Prostate gland (tissue), 2 donors: ENCODE measurements at regions not wholly inside any gene's neighbourhood (a gene's known extent, or its start where the extent isn't known, plus 50 kb on each side); places are given as distances from the start of the nearest gene placed in this dataset.
"Not testable (repeated sequence)": the region's sequence is repeated elsewhere in the genome, so short reads cannot be mapped to it uniquely, and the experiment has no call there.

ENCODE experiments used
- DNase-seq: peaks from one replicate; pipeline ENCODE4 v3.0.0-alpha.2; 2019; ENCODE audit warnings: low spot score
- H3K27ac ChIP-seq, 2 donors: fragments of 200-600 bp; sonication (generic); 2 replicates each; pipeline ENCODE4 v1.5.1; 2017 to 2019
- H3K27me3 ChIP-seq: fragments of 200-600 bp; sonication (generic); replicated peaks from 2 replicates; pipeline ENCODE4 v1.5.1; 2019; ENCODE audit not compliant: insufficient read depth
- H3K36me3 ChIP-seq, 2 donors: fragments of 200-600 bp; sonication (generic); 1 replicate in 1 of 2; 2 replicates in 1 of 2; pipeline versions ENCODE4 v1.5.1 to v1.8.1; 2017 to 2019
- H3K4me1 ChIP-seq: fragments of 200-600 bp; sonication (generic); replicated peaks from 2 replicates; pipeline ENCODE4 v1.5.1; 2019
- H3K4me3 ChIP-seq, 2 donors: fragments of 200-600 bp; sonication (generic); 2 replicates each; pipeline ENCODE4 v1.5.1; 2017 to 2019
- H3K9me3 ChIP-seq: fragments of 200-600 bp; sonication (generic); 2 replicates; pipeline ENCODE4 v1.5.1; 2017
- POLR2A ChIP-seq: fragments of 450-650 bp; IDR thresholded peaks from one replicate; pipeline ENCODE4 v1.6.1; 2016; ENCODE audit warnings: antibody characterized with exemption, mild to moderate bottlenecking
- POLR2AphosphoS5 ChIP-seq: sonication (generic); formaldehyde crosslinking; IDR thresholded peaks from one replicate; pipeline ENCODE4 v1.6.1; 2017; ENCODE audit warnings: antibody characterized with exemption
- WGBS: methylation state at CpG from one replicate; pipeline ENCODE4 v1.1.5; 2018; 5-methylcytosine and 5-hydroxymethylcytosine counted together
- intact Hi-C: fragments of 100-400 bp; cut with DNase I; formaldehyde crosslinking; loops from one replicate; pipeline ENCODE4 v1.14.2; 2022
- TF ChIP-seq, protein P1 (sequence below), 4 experiments: fragments of 200-600 bp in 2 of 4; fragments of 450-650 bp in 2 of 4; sonication (generic) in 2 of 4; IDR thresholded peaks; 1 replicate in 3 of 4; 2 replicates in 1 of 4; pipeline ENCODE4 v1.5.1; 2016 to 2019; ENCODE audit warnings: antibody characterized with exemption in 4 of 4, mild to moderate bottlenecking in 2 of 4, moderate library complexity in 2 of 4

DNA sequence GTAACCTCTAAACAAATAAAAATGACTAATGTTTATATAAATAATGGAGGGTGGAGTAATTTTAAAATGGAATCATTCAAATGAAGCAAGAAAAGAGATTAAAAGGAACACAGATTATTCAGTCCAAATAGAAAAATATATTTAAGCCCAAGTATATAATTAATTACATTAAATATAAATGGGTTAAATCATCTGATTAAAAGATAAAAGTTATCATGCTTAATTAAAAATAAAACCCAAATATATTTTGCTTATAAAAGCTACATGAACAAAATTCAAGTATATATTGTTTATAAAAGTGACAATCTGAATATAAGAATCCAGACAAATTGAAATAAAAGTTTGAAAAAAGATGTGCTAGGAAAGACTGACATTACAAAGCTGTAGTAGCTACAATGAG, 63.9 kb upstream of the ACTRT2 start:
- H3K4me1 ChIP-seq = no peaks in the 10 kb centered on the region
- no peak for DNase-seq
- H3K27ac ChIP-seq = no peak overlapping the region
- no peaks in the 10 kb centered on the region for H3K36me3 ChIP-seq
- intact Hi-C loops = no loop called here
- H3K9me3 ChIP-seq = no peaks in the 10 kb centered on the region
- H3K27me3 ChIP-seq = no peaks in the 10 kb centered on the region
- H3K4me3 ChIP-seq = no peak overlapping the region
- TF ChIP-seq POLR2A (no peak), POLR2AphosphoS5 (no peak)
- TF ChIP-seq, protein P1, sequence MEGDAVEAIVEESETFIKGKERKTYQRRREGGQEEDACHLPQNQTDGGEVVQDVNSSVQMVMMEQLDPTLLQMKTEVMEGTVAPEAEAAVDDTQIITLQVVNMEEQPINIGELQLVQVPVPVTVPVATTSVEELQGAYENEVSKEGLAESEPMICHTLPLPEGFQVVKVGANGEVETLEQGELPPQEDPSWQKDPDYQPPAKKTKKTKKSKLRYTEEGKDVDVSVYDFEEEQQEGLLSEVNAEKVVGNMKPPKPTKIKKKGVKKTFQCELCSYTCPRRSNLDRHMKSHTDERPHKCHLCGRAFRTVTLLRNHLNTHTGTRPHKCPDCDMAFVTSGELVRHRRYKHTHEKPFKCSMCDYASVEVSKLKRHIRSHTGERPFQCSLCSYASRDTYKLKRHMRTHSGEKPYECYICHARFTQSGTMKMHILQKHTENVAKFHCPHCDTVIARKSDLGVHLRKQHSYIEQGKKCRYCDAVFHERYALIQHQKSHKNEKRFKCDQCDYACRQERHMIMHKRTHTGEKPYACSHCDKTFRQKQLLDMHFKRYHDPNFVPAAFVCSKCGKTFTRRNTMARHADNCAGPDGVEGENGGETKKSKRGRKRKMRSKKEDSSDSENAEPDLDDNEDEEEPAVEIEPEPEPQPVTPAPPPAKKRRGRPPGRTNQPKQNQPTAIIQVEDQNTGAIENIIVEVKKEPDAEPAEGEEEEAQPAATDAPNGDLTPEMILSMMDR (IDR thresholded peaks at IDR 0.05) = no peak

DNA sequence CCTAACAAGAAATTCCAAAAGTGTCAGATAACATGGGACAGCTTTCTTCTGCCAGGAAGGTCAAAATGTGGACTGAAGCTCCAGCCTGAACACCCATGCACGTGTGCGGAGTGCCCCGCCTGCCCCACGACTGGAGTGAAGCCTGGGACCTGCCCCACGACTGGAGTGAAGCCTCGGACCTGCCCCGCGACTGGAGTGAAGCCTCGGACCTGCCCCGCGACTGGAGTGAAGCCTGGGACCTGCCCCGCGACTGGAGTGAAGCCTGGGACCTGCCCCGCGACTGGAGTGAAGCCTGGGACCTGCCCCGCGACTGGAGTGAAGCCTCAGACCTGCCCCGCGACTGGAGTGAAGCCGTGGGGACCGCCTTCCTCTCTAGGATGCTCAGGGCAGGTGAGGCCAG, 61.4 kb upstream of the ACTRT2 start:
- H3K27me3 ChIP-seq, H3K4me3 ChIP-seq, intact Hi-C loops, H3K4me1 ChIP-seq, H3K36me3 ChIP-seq, H3K9me3 ChIP-seq, DNase-seq, H3K27ac ChIP-seq: not testable (repeated sequence)
- 51% methylated on average over 19 of the region's 21 CpGs for WGBS

DNA sequence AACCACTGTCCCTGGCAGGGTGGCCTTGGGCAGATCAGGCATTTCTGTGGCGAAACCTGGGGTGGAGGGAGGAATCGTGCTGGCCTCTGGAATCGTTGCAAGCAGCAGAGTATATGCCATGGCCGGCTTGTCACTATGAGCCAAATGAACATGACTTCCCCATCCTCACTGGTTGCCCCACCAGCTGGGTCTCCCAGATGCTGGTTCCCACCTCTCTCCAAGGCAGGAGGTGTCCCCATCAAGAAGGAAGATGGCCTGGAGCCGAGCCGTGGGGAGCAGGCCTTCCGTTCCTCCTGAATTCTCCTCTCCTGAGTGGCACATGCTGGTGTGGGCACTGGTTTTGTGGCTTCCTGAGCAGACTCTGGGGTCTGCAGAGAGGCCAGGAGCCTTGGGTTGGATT, 60.2 kb upstream of the ACTRT2 start:
- no peaks in the 10 kb centered on the region for H3K4me1 ChIP-seq
- no peak overlapping the region for H3K27ac ChIP-seq
- WGBS = 98% methylated on average over 7 of the region's 7 CpGs
- H3K36me3 ChIP-seq = no peaks in the 10 kb centered on the region
- TF ChIP-seq, protein P1 (IDR thresholded peaks at IDR 0.05) = no peak
- no peak for TF ChIP-seq POLR2A
- no peak for TF ChIP-seq POLR2AphosphoS5
- intact Hi-C loops = no loop called here
- H3K4me3 ChIP-seq = no peak overlapping the region
- no peaks in the 10 kb centered on the region for H3K27me3 ChIP-seq
- no peaks in the 10 kb centered on the region for H3K9me3 ChIP-seq
- no peak for DNase-seq

DNA sequence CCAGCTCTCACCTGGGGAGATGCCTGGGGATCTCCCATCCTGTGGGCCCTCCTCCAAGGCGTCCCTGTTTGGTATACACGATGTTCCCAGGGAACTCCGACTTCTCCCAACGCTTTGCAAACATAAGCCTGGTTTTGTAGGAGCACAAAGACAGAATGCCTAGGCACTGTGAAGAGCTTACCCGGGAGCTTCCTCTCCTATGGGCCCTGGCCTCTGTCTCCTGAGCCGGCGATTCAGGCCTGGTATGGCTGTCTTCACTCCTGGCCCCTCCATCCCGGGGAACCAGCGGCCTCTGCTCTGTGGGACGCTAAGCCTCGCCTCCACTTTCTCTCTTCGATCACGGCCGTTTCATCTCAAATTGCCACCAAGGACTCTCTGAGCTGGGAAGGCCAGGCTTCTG, 59.6 kb upstream of the ACTRT2 start:
- intact Hi-C loops = no loop called here
- Histone ChIP-seq H3K9me3 (no peaks in the 10 kb centered on the region), H3K27ac (no peak overlapping the region), H3K36me3 (no peaks in the 10 kb centered on the region), H3K4me1 (no peaks in the 10 kb centered on the region), H3K27me3 (no peaks in the 10 kb centered on the region), H3K4me3 (no peak overlapping the region)
- DNase-seq = no peak
- TF ChIP-seq, protein P1 (IDR thresholded peaks at IDR 0.05) = no peak
- TF ChIP-seq POLR2AphosphoS5 (no peak), POLR2A (no peak)
- 86% methylated on average over 14 of the region's 14 CpGs for WGBS

DNA sequence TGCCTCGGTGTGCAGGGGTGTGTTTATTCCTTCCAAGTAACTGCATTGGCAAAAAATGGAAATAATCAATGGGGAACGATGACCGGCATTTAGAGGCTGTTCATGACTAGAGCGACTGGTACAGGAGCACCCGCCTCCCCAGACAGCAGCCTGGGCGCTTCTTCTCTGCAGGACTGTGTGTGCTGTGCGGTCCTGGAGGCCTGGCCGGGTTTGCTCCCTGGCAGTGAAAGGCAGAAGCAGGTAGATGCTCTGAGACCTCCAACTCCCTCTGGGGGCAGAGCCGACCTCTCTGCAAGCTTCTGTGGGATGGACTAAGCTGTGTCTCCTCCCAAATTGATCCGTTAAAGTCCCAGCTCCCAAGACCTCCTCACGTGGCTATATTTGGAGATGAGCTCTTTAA, 59.2 kb upstream of the ACTRT2 start:
- Histone ChIP-seq H3K4me3 (no peak overlapping the region), H3K36me3 (no peaks in the 10 kb centered on the region), H3K9me3 (no peaks in the 10 kb centered on the region), H3K27me3 (no peaks in the 10 kb centered on the region), H3K27ac (no peak overlapping the region), H3K4me1 (no peaks in the 10 kb centered on the region)
- no peak for TF ChIP-seq POLR2A
- TF ChIP-seq POLR2AphosphoS5 = no peak
- TF ChIP-seq, protein P1 (IDR thresholded peaks at IDR 0.05) = no peak
- DNase-seq = no peak
- intact Hi-C loops = no loop called here
- WGBS = 77% methylated on average over 11 of the region's 11 CpGs
